Panc1 (cell line): ENCODE measurements at regions not wholly inside any gene's neighbourhood (a gene's known extent, or its start where the extent isn't known, plus 50 kb on each side); places are given as distances from the start of the nearest gene placed in this dataset.

Source experiments
- POLR2AphosphoS5 ChIP-seq: IDR thresholded peaks from 2 replicates; pipeline ENCODE4 v1.6.1; 2012; ENCODE audit warnings: mild to moderate bottlenecking, low read depth, low read length, moderate library complexity
- REST ChIP-seq, 2 experiments: IDR thresholded peaks; 2 replicates each; pipeline ENCODE4 v1.6.1; 2011 to 2012; ENCODE audit warnings: low read depth in 2 of 2, control low read depth in 1 of 2, low read length in 1 of 2, mild to moderate bottlenecking in 1 of 2, moderate library complexity in 1 of 2; ENCODE audit not compliant: insufficient read depth in 1 of 2
- SIN3A ChIP-seq: IDR thresholded peaks from 2 replicates; pipeline ENCODE4 v1.6.1; 2012; ENCODE audit warnings: low read depth, mild to moderate bottlenecking, low read length, moderate library complexity, borderline replicate concordance; ENCODE audit not compliant: insufficient read depth
- TCF7L2 ChIP-seq: IDR thresholded peaks from 2 replicates; pipeline ENCODE4 v1.6.1; 2011; ENCODE audit warnings: mild to moderate bottlenecking, low read depth, low read length, inconsistent platforms
- TF ChIP-seq, protein P1 (sequence below): fragments of 450-650 bp; IDR thresholded peaks from 2 replicates; pipeline ENCODE4 v1.5.1; 2017; ENCODE audit warnings: mild to moderate bottlenecking

DNA sequence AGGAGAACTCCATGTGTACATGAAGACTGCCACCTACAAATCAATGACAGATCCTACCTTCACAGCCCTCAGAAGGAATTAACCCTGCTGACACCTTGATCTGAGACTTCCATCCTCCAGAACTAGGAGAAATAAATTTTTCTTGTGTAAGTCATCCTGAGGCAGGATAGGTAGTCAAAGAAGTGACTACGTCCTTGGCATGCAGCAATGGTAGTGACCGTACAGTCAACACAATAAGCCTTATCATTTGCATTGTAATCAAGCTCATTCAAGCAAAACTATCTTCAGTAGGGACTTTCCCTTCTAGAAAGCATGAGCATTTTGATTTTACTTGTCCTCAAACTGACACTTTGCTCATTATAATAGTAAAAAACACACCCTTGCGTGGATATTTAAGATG lies 64.0 kb upstream of the KCNK1 start:
- TF ChIP-seq POLR2AphosphoS5 (no peak), TCF7L2 (no peak), REST (IDR thresholded peaks at IDR 0.05; ENCODE audit: insufficient read depth in 1 of 2, low read depth in 2 of 2, low read length in 1 of 2) (no peak), SIN3A (no peak)
- TF ChIP-seq, protein P1, sequence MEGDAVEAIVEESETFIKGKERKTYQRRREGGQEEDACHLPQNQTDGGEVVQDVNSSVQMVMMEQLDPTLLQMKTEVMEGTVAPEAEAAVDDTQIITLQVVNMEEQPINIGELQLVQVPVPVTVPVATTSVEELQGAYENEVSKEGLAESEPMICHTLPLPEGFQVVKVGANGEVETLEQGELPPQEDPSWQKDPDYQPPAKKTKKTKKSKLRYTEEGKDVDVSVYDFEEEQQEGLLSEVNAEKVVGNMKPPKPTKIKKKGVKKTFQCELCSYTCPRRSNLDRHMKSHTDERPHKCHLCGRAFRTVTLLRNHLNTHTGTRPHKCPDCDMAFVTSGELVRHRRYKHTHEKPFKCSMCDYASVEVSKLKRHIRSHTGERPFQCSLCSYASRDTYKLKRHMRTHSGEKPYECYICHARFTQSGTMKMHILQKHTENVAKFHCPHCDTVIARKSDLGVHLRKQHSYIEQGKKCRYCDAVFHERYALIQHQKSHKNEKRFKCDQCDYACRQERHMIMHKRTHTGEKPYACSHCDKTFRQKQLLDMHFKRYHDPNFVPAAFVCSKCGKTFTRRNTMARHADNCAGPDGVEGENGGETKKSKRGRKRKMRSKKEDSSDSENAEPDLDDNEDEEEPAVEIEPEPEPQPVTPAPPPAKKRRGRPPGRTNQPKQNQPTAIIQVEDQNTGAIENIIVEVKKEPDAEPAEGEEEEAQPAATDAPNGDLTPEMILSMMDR = no peak
